ENCODE measurements at regions not wholly inside any gene's neighbourhood (a gene's known extent, or its start where the extent isn't known, plus 50 kb on each side); places are given as distances from the start of the nearest gene placed in this dataset.
"Not testable (repeated sequence)": the region's sequence is repeated elsewhere in the genome, so short reads cannot be mapped to it uniquely, and the experiment has no call there.

GRCh38 chr11:50183170-50183569, 150.5 kb downstream of the OR4C45 start:
- H3K27ac Mint-ChIP-seq; H3K4me3 Mint-ChIP-seq; ATAC-seq (ENCODE audit: low read depth in 2 of 2); H3K36me3 Mint-ChIP-seq; H3K4me1 Mint-ChIP-seq; DNase-seq; H3K27me3 Mint-ChIP-seq: not testable (repeated sequence)
- peaks cover 6 to 18% (median 11%) of the 10 kb centered on the region in 7 donors for H3K9me3 Mint-ChIP-seq

GRCh38 chr11:50186146-50186545, 153.5 kb downstream of the OR4C45 start:
- ATAC-seq (ENCODE audit: low read depth in 2 of 2) (no peak), DNase-seq (no peak)
- no peaks in the 10 kb centered on the region for H3K4me1 Mint-ChIP-seq
- no peak overlapping the region for H3K4me3 Mint-ChIP-seq
- no peak overlapping the region for H3K27ac Mint-ChIP-seq
- H3K9me3 Mint-ChIP-seq: peaks cover 3 to 12% (median 8%) of the 10 kb centered on the region in 7 donors
- no peaks in the 10 kb centered on the region for H3K36me3 Mint-ChIP-seq
- H3K27me3 Mint-ChIP-seq: no peaks in the 10 kb centered on the region

- H3K36me3 Mint-ChIP-seq: no peaks in the 10 kb centered on the region
- H3K4me3 Mint-ChIP-seq: no peak overlapping the region
- DNase-seq (no peak), ATAC-seq (ENCODE audit: low read depth in 2 of 2) (no peak)
- no peaks in the 10 kb centered on the region for H3K27me3 Mint-ChIP-seq
- no peak overlapping the region for H3K27ac Mint-ChIP-seq
- peaks cover 1 to 12% (median 10%) of the 10 kb centered on the region in 7 donors for H3K9me3 Mint-ChIP-seq
- H3K4me1 Mint-ChIP-seq: no peaks in the 10 kb centered on the region
Observed at GRCh38 chr11:50187220-50187619, 154.5 kb downstream of the OR4C45 start.

GRCh38 chr11:50188040-50188439, 155.4 kb downstream of the OR4C45 start:
- ATAC-seq (ENCODE audit: low read depth in 2 of 2): no peak
- Mint-ChIP-seq H3K36me3 (no peaks in the 10 kb centered on the region), H3K9me3 (peaks cover 0 to 18% (median 12%) of the 10 kb centered on the region in 7 donors), H3K4me3 (no peak overlapping the region), H3K27me3 (no peaks in the 10 kb centered on the region), H3K27ac (no peak overlapping the region), H3K4me1 (no peaks in the 10 kb centered on the region)
- no peak for DNase-seq

- no peak for DNase-seq
- no peaks in the 10 kb centered on the region for H3K4me1 Mint-ChIP-seq
- no peaks in the 10 kb centered on the region for H3K36me3 Mint-ChIP-seq
- no peaks in the 10 kb centered on the region for H3K27me3 Mint-ChIP-seq
- ATAC-seq (ENCODE audit: low read depth in 2 of 2): no peak
- no peak overlapping the region for H3K27ac Mint-ChIP-seq
- H3K4me3 Mint-ChIP-seq: no peak overlapping the region
- H3K9me3 Mint-ChIP-seq: peaks cover 0 to 30% (median 14%) of the 10 kb centered on the region in 7 donors
Observed at GRCh38 chr11:50192743-50193142, 160.1 kb downstream of the OR4C45 start.

GRCh38 chr11:50214376-50214775, 181.7 kb downstream of the OR4C45 start:
- no peak overlapping the region for H3K4me3 Mint-ChIP-seq
- no peak overlapping the region for H3K27ac Mint-ChIP-seq
- DNase-seq: no peak
- no peaks in the 10 kb centered on the region for H3K36me3 Mint-ChIP-seq
- no peaks in the 10 kb centered on the region for H3K4me1 Mint-ChIP-seq
- H3K9me3 Mint-ChIP-seq: peaks cover 6 to 34% (median 19%) of the 10 kb centered on the region in 7 donors
- no peak for ATAC-seq (ENCODE audit: low read depth in 2 of 2)
- no peaks in the 10 kb centered on the region for H3K27me3 Mint-ChIP-seq

GRCh38 chr11:50220651-50221050, 188.0 kb downstream of the OR4C45 start:
- H3K9me3 Mint-ChIP-seq: peaks cover 0 to 22% (median 9%) of the 10 kb centered on the region in 7 donors
- ATAC-seq (ENCODE audit: low read depth in 2 of 2): no peak
- no peak overlapping the region for H3K27ac Mint-ChIP-seq
- no peaks in the 10 kb centered on the region for H3K27me3 Mint-ChIP-seq
- no peak overlapping the region for H3K4me3 Mint-ChIP-seq
- H3K4me1 Mint-ChIP-seq: no peaks in the 10 kb centered on the region
- no peaks in the 10 kb centered on the region for H3K36me3 Mint-ChIP-seq
- DNase-seq: no peak

- H3K4me3 Mint-ChIP-seq; H3K4me1 Mint-ChIP-seq; H3K27me3 Mint-ChIP-seq; H3K27ac Mint-ChIP-seq; DNase-seq; H3K36me3 Mint-ChIP-seq; ATAC-seq (ENCODE audit: low read depth in 2 of 2): not testable (repeated sequence)
- peaks cover 0 to 17% (median 4%) of the 10 kb centered on the region in 7 donors for H3K9me3 Mint-ChIP-seq
Observed at GRCh38 chr11:50238368-50238767, 205.7 kb downstream of the OR4C45 start.

- Mint-ChIP-seq H3K27ac (no peak overlapping the region), H3K36me3 (no peaks in the 10 kb centered on the region), H3K27me3 (no peaks in the 10 kb centered on the region), H3K9me3 (peaks cover 4 to 17% (median 10%) of the 10 kb centered on the region in 7 donors), H3K4me1 (no peaks in the 10 kb centered on the region), H3K4me3 (no peak overlapping the region)
- ATAC-seq (ENCODE audit: low read depth in 2 of 2): no peak
- no peak for DNase-seq
Observed at GRCh38 chr11:50246183-50246582, 213.5 kb downstream of the OR4C45 start.

GRCh38 chr11:50246699-50247098, 214.0 kb downstream of the OR4C45 start:
- Mint-ChIP-seq H3K27ac (no peak overlapping the region), H3K4me3 (no peak overlapping the region), H3K9me3 (peaks cover 2 to 16% (median 8%) of the 10 kb centered on the region in 7 donors), H3K36me3 (no peaks in the 10 kb centered on the region), H3K27me3 (no peaks in the 10 kb centered on the region), H3K4me1 (no peaks in the 10 kb centered on the region)
- ATAC-seq (ENCODE audit: low read depth in 2 of 2) (no peak), DNase-seq (no peak)

GRCh38 chr11:50247309-50247874, 214.7 kb downstream of the OR4C45 start:
- no peak for ATAC-seq (ENCODE audit: low read depth in 2 of 2)
- Mint-ChIP-seq H3K36me3 (no peaks in the 10 kb centered on the region), H3K27me3 (no peaks in the 10 kb centered on the region), H3K9me3 (peaks cover 0 to 14% (median 5%) of the 10 kb centered on the region in 7 donors), H3K4me3 (no peak overlapping the region), H3K27ac (no peak overlapping the region), H3K4me1 (no peaks in the 10 kb centered on the region)
- DNase-seq: no peak

- H3K9me3 Mint-ChIP-seq: peaks cover 9 to 31% (median 15%) of the 10 kb centered on the region in 7 donors
- DNase-seq (no peak), ATAC-seq (ENCODE audit: low read depth in 2 of 2) (no peak)
- H3K27me3 Mint-ChIP-seq: no peaks in the 10 kb centered on the region
- no peak overlapping the region for H3K27ac Mint-ChIP-seq
- no peaks in the 10 kb centered on the region for H3K4me1 Mint-ChIP-seq
- no peaks in the 10 kb centered on the region for H3K36me3 Mint-ChIP-seq
- H3K4me3 Mint-ChIP-seq: no peak overlapping the region
Observed at GRCh38 chr11:50267851-50268250, 235.2 kb downstream of the OR4C45 start.

GRCh38 chr11:50275133-50275532, 242.5 kb downstream of the OR4C45 start:
- Mint-ChIP-seq H3K4me3 (no peak overlapping the region), H3K27ac (no peak overlapping the region), H3K4me1 (no peaks in the 10 kb centered on the region), H3K27me3 (no peaks in the 10 kb centered on the region), H3K36me3 (no peaks in the 10 kb centered on the region), H3K9me3 (peaks cover 13 to 24% (median 19%) of the 10 kb centered on the region in 7 donors)
- ATAC-seq (ENCODE audit: low read depth in 2 of 2) (no peak), DNase-seq (no peak)

- DNase-seq (no peak), ATAC-seq (ENCODE audit: low read depth in 2 of 2) (no peak)
- H3K36me3 Mint-ChIP-seq: no peaks in the 10 kb centered on the region
- no peaks in the 10 kb centered on the region for H3K27me3 Mint-ChIP-seq
- no peaks in the 10 kb centered on the region for H3K4me1 Mint-ChIP-seq
- no peak overlapping the region for H3K27ac Mint-ChIP-seq
- H3K9me3 Mint-ChIP-seq: peaks cover 16 to 35% (median 28%) of the 10 kb centered on the region in 7 donors
- peak overlapping the region in 1 of 8 donors; percentile 22 for H3K4me3 Mint-ChIP-seq
Observed at GRCh38 chr11:50278756-50279155, 246.1 kb downstream of the OR4C45 start.

Data from naive B cell (primary cell).